Stimulated activated CD4-positive, alpha-beta T cell treated with anti-CD3 and anti-CD28 coated beads, Interleukin-1b, Interleukin-23, amount 100 ng/mL, for 1 hour (primary cell): ENCODE measurements at regions not wholly inside any gene's neighbourhood (a gene's known extent, or its start where the extent isn't known, plus 50 kb on each side); places are given as distances from the start of the nearest gene placed in this dataset.
"Not testable (repeated sequence)": the region's sequence is repeated elsewhere in the genome, so short reads cannot be mapped to it uniquely, and the experiment has no call there.

Experiments
- DNase-seq, 2 donors: peaks; one replicate each; pipeline ENCODE4 v3.0.0-alpha.2; 2020; ENCODE audit warnings: low read depth in 2 of 2

GRCh38 chr21:14058566-14058965, 152.2 kb downstream of the LIPI start:
- DNase-seq: no peak

- not testable (repeated sequence) for DNase-seq
Measured at GRCh38 chr21:14057841-14058481, 152.8 kb downstream of the LIPI start.

GRCh38 chr21:14057313-14057712, 153.4 kb downstream of the LIPI start:
- no peak for DNase-seq

GRCh38 chr21:14056771-14057191, 154.0 kb downstream of the LIPI start:
- no peak for DNase-seq

- not testable (repeated sequence) for DNase-seq
Measured at GRCh38 chr21:14055746-14056515, 154.8 kb downstream of the LIPI start.

- DNase-seq: no peak
Measured at GRCh38 chr21:14054682-14055081, 156.1 kb downstream of the LIPI start.

GRCh38 chr21:14050121-14050520, 160.6 kb downstream of the LIPI start:
- DNase-seq: no peak

- no peak for DNase-seq
Measured at GRCh38 chr21:14046401-14046800, 164.4 kb downstream of the LIPI start.

- no peak for DNase-seq
Measured at GRCh38 chr21:14040386-14040785, 170.4 kb downstream of the LIPI start.

GRCh38 chr21:14028619-14029018, 182.1 kb downstream of the LIPI start:
- DNase-seq: not testable (repeated sequence)

- peak; percentile 46 to 58 for DNase-seq
Measured at GRCh38 chr21:14027235-14027869, 183.4 kb downstream of the LIPI start.

GRCh38 chr21:14020108-14020507, 190.6 kb downstream of the LIPI start:
- DNase-seq: not testable (repeated sequence)

- not testable (repeated sequence) for DNase-seq
Measured at GRCh38 chr21:14015841-14016240, 194.9 kb downstream of the LIPI start.

GRCh38 chr21:14013623-14014498, 196.9 kb downstream of the LIPI start:
- DNase-seq: not testable (repeated sequence)

GRCh38 chr21:14013056-14013603, 197.6 kb downstream of the LIPI start:
- no peak for DNase-seq

- no peak for DNase-seq
Measured at GRCh38 chr21:14012409-14012808, 198.3 kb downstream of the LIPI start.

GRCh38 chr21:14011751-14012150, 199.0 kb downstream of the LIPI start:
- DNase-seq: not testable (repeated sequence)

- DNase-seq: not testable (repeated sequence)
Measured at GRCh38 chr21:14011149-14011548, 199.6 kb downstream of the LIPI start.

GRCh38 chr21:14010729-14011128, 200.0 kb downstream of the LIPI start:
- no peak for DNase-seq

GRCh38 chr21:14009990-14010389, 200.8 kb downstream of the LIPI start:
- DNase-seq: not testable (repeated sequence)

- not testable (repeated sequence) for DNase-seq
Measured at GRCh38 chr21:14009238-14009981, 201.3 kb downstream of the LIPI start.
